Ishikawa (cell line): ENCODE measurements at regions not wholly inside any gene's neighbourhood (a gene's known extent, or its start where the extent isn't known, plus 50 kb on each side); places are given as distances from the start of the nearest gene placed in this dataset.

ENCODE experiments used
- CEBPB ChIP-seq: IDR thresholded peaks from 2 replicates; pipeline ENCODE4 v1.6.1; 2012
- CREB1 ChIP-seq: IDR thresholded peaks from 2 replicates; pipeline ENCODE4 v1.6.1; 2012; ENCODE audit warnings: low read depth
- EGR1 ChIP-seq: IDR thresholded peaks from 2 replicates; pipeline ENCODE4 v1.6.1; 2012
- EP300 ChIP-seq: IDR thresholded peaks from 2 replicates; pipeline ENCODE4 v1.6.1; 2012; ENCODE audit warnings: borderline replicate concordance
- FOXM1 ChIP-seq: IDR thresholded peaks from 2 replicates; pipeline ENCODE4 v1.6.1; 2012; ENCODE audit warnings: low read depth, borderline replicate concordance
- MAX ChIP-seq: IDR thresholded peaks from 2 replicates; pipeline ENCODE4 v1.6.1; 2012
- NFIC ChIP-seq: IDR thresholded peaks from 2 replicates; pipeline ENCODE4 v1.6.1; 2012
- RAD21 ChIP-seq: IDR thresholded peaks from 2 replicates; pipeline ENCODE4 v1.6.1; 2012; ENCODE audit warnings: low read depth
- REST ChIP-seq: IDR thresholded peaks from 2 replicates; pipeline ENCODE4 v1.6.1; 2012; ENCODE audit warnings: low read depth, mild to moderate bottlenecking
- TAF1 ChIP-seq: IDR thresholded peaks from 2 replicates; pipeline ENCODE4 v1.6.1; 2012; ENCODE audit warnings: low read depth, mild to moderate bottlenecking
- TCF12 ChIP-seq: IDR thresholded peaks from 2 replicates; pipeline ENCODE4 v1.6.1; 2012; ENCODE audit warnings: low read depth
- TEAD4 ChIP-seq: IDR thresholded peaks from 2 replicates; pipeline ENCODE4 v1.6.1; 2012
- USF1 ChIP-seq: IDR thresholded peaks from 2 replicates; pipeline ENCODE4 v1.6.1; 2012
- YY1 ChIP-seq: IDR thresholded peaks from 2 replicates; pipeline ENCODE4 v1.6.1; 2012; ENCODE audit warnings: low read depth
- ZBTB7A ChIP-seq: IDR thresholded peaks from 2 replicates; pipeline ENCODE4 v1.6.1; 2012; ENCODE audit warnings: low read depth

GRCh38 chr10:47207281-47207615 is 92.7 kb upstream of the GDF10 start:
- peak; percentile 23; the same call in 1 of the 2 replicates for TF ChIP-seq CEBPB
- no peak for TF ChIP-seq TAF1

- TF ChIP-seq TEAD4 (peak; percentile 48; the same call in 1 of the 2 replicates), NFIC (peak; percentile 50; the same call in 1 of the 2 replicates), TCF12 (no peak)
Measured at GRCh38 chr10:47207894-47208469, 92.0 kb upstream of the GDF10 start.

- no peak for TF ChIP-seq EGR1
- no peak for TF ChIP-seq TAF1
- no peak for TF ChIP-seq FOXM1
- no peak for TF ChIP-seq REST
- no peak for TF ChIP-seq NFIC
- no peak for TF ChIP-seq TEAD4
- no peak for TF ChIP-seq USF1
- no peak for TF ChIP-seq EP300
- no peak for TF ChIP-seq YY1
- no peak for TF ChIP-seq ZBTB7A
- TF ChIP-seq MAX, result no peak
- TF ChIP-seq CEBPB, result no peak
- TF ChIP-seq RAD21, result no peak
- TF ChIP-seq TCF12, result no peak
- TF ChIP-seq CREB1, result no peak
Measured at GRCh38 chr10:47209466-47209865, 90.5 kb upstream of the GDF10 start.

GRCh38 chr10:47214520-47214919 is 85.5 kb upstream of the GDF10 start:
- no peak for TF ChIP-seq CEBPB

GRCh38 chr10:47217113-47217512 is 82.9 kb upstream of the GDF10 start:
- TF ChIP-seq YY1 (no peak), RAD21 (no peak), NFIC (no peak), TAF1 (no peak), CREB1 (no peak), USF1 (no peak), FOXM1 (no peak), MAX (no peak), EGR1 (no peak), CEBPB (no peak)

- TF ChIP-seq CREB1, result no peak
- no peak for TF ChIP-seq EP300
- TF ChIP-seq TCF12, result no peak
- TF ChIP-seq RAD21, result no peak
Measured at GRCh38 chr10:47218803-47219202, 81.2 kb upstream of the GDF10 start.

- TF ChIP-seq ZBTB7A (no peak), TEAD4 (no peak), RAD21 (no peak), USF1 (no peak), YY1 (no peak), REST (no peak), CEBPB (no peak), EGR1 (no peak), FOXM1 (no peak), MAX (no peak), NFIC (no peak), EP300 (no peak), TAF1 (no peak), TCF12 (no peak)
Measured at GRCh38 chr10:47222461-47222860, 77.5 kb upstream of the GDF10 start.
